H1 (cell line): ENCODE measurements at regions not wholly inside any gene's neighbourhood (a gene's known extent, or its start where the extent isn't known, plus 50 kb on each side); places are given as distances from the start of the nearest gene placed in this dataset.
A peak's percentile ranks its signal among the peaks of the same experiment; 100 is the strongest.

ENCODE experiments used
- CTCF ChIA-PET: fragments of 300-600 bp; sonication (Branson Sonifier 250); formaldehyde crosslinking; loops from one replicate; lab custom pipeline; 2021; ENCODE audit not compliant: partially characterized antibody; lab: Charles Lee
- POLR2A ChIA-PET: fragments of 300-600 bp; sonication (Branson Sonifier 250); formaldehyde crosslinking; loops from one replicate; lab custom pipeline; 2021; ENCODE audit warnings: inconsistent platforms; ENCODE audit not compliant: partially characterized antibody; lab: Charles Lee
- DNase-seq, 2 experiments: peaks; one replicate each; pipeline versions ENCODE4 v3.0.0 to v3.0.0-alpha.2; 2010 to 2022; ENCODE audit warnings: low spot score in 2 of 2, low read depth in 1 of 2, mixed read lengths in 1 of 2
- FAIRE-seq: peaks from 2 replicates; lab custom pipeline; 2011; peaks lifted over from hg19 to GRCh38; lab: Jason Lieb, UNC
- H2AFZ ChIP-seq: 2 replicates; pipeline ENCODE4 v1.8.1; 2012; ENCODE audit warnings: low read length, inconsistent platforms
- H2AK5ac ChIP-seq: 2 replicates; pipeline ENCODE4 v1.6.1; 2013; ENCODE audit warnings: low read depth, low read length
- H2BK120ac ChIP-seq: replicated peaks from 2 replicates; pipeline ENCODE3; 2013; ENCODE audit warnings: low read depth, low read length, inconsistent platforms
- H2BK12ac ChIP-seq: 2 replicates; pipeline ENCODE4 v1.6.1; 2013; ENCODE audit warnings: low read depth, low read length
- H2BK15ac ChIP-seq: 2 replicates; pipeline ENCODE4 v1.6.1; 2013; ENCODE audit warnings: low read length
- H2BK20ac ChIP-seq: 2 replicates; pipeline ENCODE4 v1.6.1; 2013; ENCODE audit warnings: low read length
- H2BK5ac ChIP-seq: 2 replicates; pipeline ENCODE4 v1.6.1; 2013; ENCODE audit warnings: low read depth, low read length
- H3K14ac ChIP-seq: 2 replicates; pipeline ENCODE4 v1.6.1; 2013; ENCODE audit warnings: inconsistent platforms; ENCODE audit not compliant: insufficient read length
- H3K18ac ChIP-seq: 2 replicates; pipeline ENCODE4 v1.6.1; 2013; ENCODE audit warnings: low read length; ENCODE audit errors: extremely low read depth
- H3K23ac ChIP-seq: 2 replicates; pipeline ENCODE4 v1.6.1; 2013; ENCODE audit warnings: inconsistent platforms; ENCODE audit not compliant: insufficient read length
- H3K23me2 ChIP-seq: 2 replicates; pipeline ENCODE4 v1.6.1; 2013; ENCODE audit warnings: low read depth, low read length
- H3K27ac ChIP-seq: 2 replicates; pipeline ENCODE4 v1.6.1; 2011; ENCODE audit warnings: low read depth, low read length, inconsistent platforms
- H3K27me3 ChIP-seq, 4 experiments: replicated peaks in 1 of 4; 1 replicate in 1 of 4; 2 replicates in 3 of 4; pipeline versions ENCODE4 v1.6.1 to v1.8.1; 2011 to 2013; ENCODE audit warnings: low read length in 3 of 4, mild to moderate bottlenecking in 3 of 4, inconsistent platforms in 2 of 4, mixed read lengths in 2 of 4, moderate library complexity in 1 of 4; ENCODE audit not compliant: control insufficient read depth in 3 of 4, insufficient read depth in 3 of 4; ENCODE audit errors: extremely low read depth in 1 of 4
- H3K36me3 ChIP-seq, 4 experiments: 2 replicates each; pipeline versions ENCODE4 v1.6.1 to v1.8.1; 2011 to 2013; ENCODE audit warnings: mild to moderate bottlenecking in 4 of 4, low read length in 3 of 4, moderate library complexity in 2 of 4, control low read depth in 1 of 4, inconsistent platforms in 1 of 4; ENCODE audit not compliant: insufficient read depth in 4 of 4, control insufficient read depth in 2 of 4
- H3K4ac ChIP-seq: replicated peaks from 2 replicates; pipeline ENCODE3; 2013; ENCODE audit warnings: low read length, low read depth, mixed read lengths, inconsistent platforms; ENCODE audit not compliant: insufficient read length
- H3K4me1 ChIP-seq, 4 experiments: replicated peaks in 1 of 4; 1 replicate in 1 of 4; 2 replicates in 3 of 4; pipeline versions ENCODE4 v1.6.1 to v1.8.1; 2011 to 2013; ENCODE audit warnings: low read length in 3 of 4, inconsistent platforms in 2 of 4, mixed read lengths in 1 of 4; ENCODE audit not compliant: insufficient read depth in 4 of 4, control insufficient read depth in 3 of 4
- H3K4me2 ChIP-seq, 2 experiments: 2 replicates each; pipeline versions ENCODE4 v1.6.1 to v1.8.1; 2011 to 2013; ENCODE audit warnings: low read depth in 2 of 2, low read length in 2 of 2, control low read depth in 1 of 2, inconsistent platforms in 1 of 2, mild to moderate bottlenecking in 1 of 2; ENCODE audit not compliant: insufficient read depth in 1 of 2
- H3K4me3 ChIP-seq, 4 experiments: fragments of 200-600, 300-600 bp in 1 of 4; sonication (generic), shearing (Covaris generic), sonication (Bioruptor Twin) in 1 of 4; 2 replicates each; pipeline versions ENCODE4 v1.5.1 to v1.8.1; 2011 to 2016; ENCODE audit warnings: low read length in 4 of 4, low read depth in 3 of 4, control low read depth in 2 of 4, inconsistent platforms in 2 of 4, mild to moderate bottlenecking in 2 of 4, mixed read lengths in 1 of 4, moderate library complexity in 1 of 4; ENCODE audit not compliant: insufficient read depth in 2 of 4; ENCODE audit errors: extremely low read depth in 1 of 4
- H3K56ac ChIP-seq: replicated peaks from 2 replicates; pipeline ENCODE3; 2013; ENCODE audit warnings: low read depth, mild to moderate bottlenecking, mixed read lengths, low read length, inconsistent platforms; ENCODE audit not compliant: insufficient read length
- H3K79me1 ChIP-seq: 2 replicates; pipeline ENCODE4 v1.6.1; 2013; ENCODE audit warnings: low read depth, low read length, control low read depth
- H3K79me2 ChIP-seq, 2 experiments: 2 replicates each; pipeline versions ENCODE4 v1.6.1 to v1.8.1; 2012 to 2013; ENCODE audit warnings: low read length in 2 of 2, mild to moderate bottlenecking in 2 of 2, inconsistent platforms in 1 of 2; ENCODE audit not compliant: insufficient read depth in 2 of 2, control insufficient read depth in 1 of 2
- H3K9ac ChIP-seq, 4 experiments: replicated peaks in 1 of 4; 1 replicate in 1 of 4; 2 replicates in 3 of 4; pipeline versions ENCODE4 v1.6.1 to v1.8.1; 2011 to 2013; ENCODE audit warnings: low read depth in 3 of 4, low read length in 3 of 4, control low read depth in 2 of 4, mild to moderate bottlenecking in 2 of 4, moderate library complexity in 2 of 4, inconsistent platforms in 1 of 4; ENCODE audit errors: extremely low read depth in 1 of 4
- H3K9me3 ChIP-seq, 2 experiments: 2 replicates each; pipeline versions ENCODE4 v1.6.1 to v1.8.1; 2012 to 2013; ENCODE audit warnings: mild to moderate bottlenecking in 2 of 2, moderate library complexity in 2 of 2, control low read depth in 1 of 2, inconsistent platforms in 1 of 2, low read depth in 1 of 2, low read length in 1 of 2, mixed read lengths in 1 of 2; ENCODE audit not compliant: insufficient read depth in 2 of 2
- H4K20me1 ChIP-seq, 2 experiments: replicated peaks in 1 of 2; 2 replicates each; pipeline versions ENCODE3 to v1.8.1; 2011 to 2013; ENCODE audit warnings: inconsistent platforms in 2 of 2, low read length in 2 of 2, mild to moderate bottlenecking in 1 of 2; ENCODE audit not compliant: insufficient read depth in 2 of 2, control insufficient read depth in 1 of 2
- H4K5ac ChIP-seq: 2 replicates; pipeline ENCODE4 v1.6.1; 2013; ENCODE audit warnings: low read length, low read depth, mixed read lengths, inconsistent platforms; ENCODE audit not compliant: insufficient read length
- H4K8ac ChIP-seq: 2 replicates; pipeline ENCODE4 v1.8.0; 2013; ENCODE audit warnings: mild to moderate bottlenecking, moderate library complexity, low read length, inconsistent platforms; ENCODE audit not compliant: insufficient read depth; ENCODE audit errors: extremely low read depth
- H4K91ac ChIP-seq: replicated peaks from 2 replicates; pipeline ENCODE3; 2013; ENCODE audit warnings: low read length, mixed read lengths, inconsistent platforms; ENCODE audit not compliant: insufficient read length
- JUND ChIP-seq: IDR thresholded peaks from 2 replicates; pipeline ENCODE4 v1.6.1; 2011; ENCODE audit warnings: mild to moderate bottlenecking, improper control_type of control experiment, low read length
- KDM4A ChIP-seq: IDR thresholded peaks from one replicate; pipeline ENCODE4 v1.7.1; 2012; ENCODE audit warnings: low read depth, mild to moderate bottlenecking, moderate library complexity, low read length, inconsistent platforms; ENCODE audit not compliant: severe bottlenecking
- POLR2A ChIP-seq, 2 experiments: IDR thresholded peaks; 1 replicate in 1 of 2; 2 replicates in 1 of 2; pipeline ENCODE4 v1.6.1; 2011; ENCODE audit warnings: low read depth in 2 of 2, low read length in 2 of 2, mild to moderate bottlenecking in 2 of 2; ENCODE audit errors: control extremely low read depth in 1 of 2
- SAP30 ChIP-seq: fragments of 300-600 bp; sonication (generic); IDR thresholded peaks from 2 replicates; pipeline ENCODE4 v1.7.1; 2012; ENCODE audit warnings: low read length, moderate library complexity, mild to moderate bottlenecking, inconsistent platforms; ENCODE audit not compliant: insufficient read depth, insufficient replicate concordance
- SRF ChIP-seq: IDR thresholded peaks from 2 replicates; pipeline ENCODE4 v1.6.1; 2011; ENCODE audit warnings: mild to moderate bottlenecking, low read depth, low read length, moderate library complexity
- ZNF274 ChIP-seq: IDR thresholded peaks from 2 replicates; pipeline ENCODE4 v1.7.0; 2012; ENCODE audit warnings: low read length, borderline replicate concordance; ENCODE audit errors: extremely low read depth
- WGBS, 2 experiments: shearing (Covaris generic) in 1 of 2; methylation state at CpG; one replicate each; pipeline versions ENCODE4 v1.1.6 to v1.1.7; 2013 to 2015; ENCODE audit warnings: low lambda C conversion rate in 2 of 2, mixed read lengths in 2 of 2, inconsistent platforms in 1 of 2, low coverage in 1 of 2, missing lambda C conversion rate in 1 of 2; ENCODE audit not compliant: insufficient replicate concordance in 2 of 2, insufficient coverage in 1 of 2, insufficient read length in 1 of 2; ENCODE audit errors: extremely low coverage in 1 of 2, missing lambda C conversion rate in 1 of 2; 5-methylcytosine and 5-hydroxymethylcytosine counted together

GRCh38 chr2:7674606-7675005 lies 757.4 kb downstream of the RNF144A start:
- Histone ChIP-seq H3K18ac (no peak overlapping the region), H3K27ac (no peak overlapping the region), H3K4ac (no peak overlapping the region), H4K8ac (no peak overlapping the region), H3K36me3 (no peaks in the 10 kb centered on the region), H3K9ac (no peak overlapping the region), H3K79me2 (no peaks in the 10 kb centered on the region), H3K4me3 (no peak overlapping the region), H2BK12ac (no peak overlapping the region), H2BK15ac (no peak overlapping the region), H4K20me1 (no peaks in the 10 kb centered on the region), H2BK5ac (no peak overlapping the region), H3K4me1 (peaks cover 0 to 8% (median 0%) of the 10 kb centered on the region in 4 experiments; a peak in 3 of 7 replicates), H3K9me3 (peaks cover 0 to 6% of the 10 kb centered on the region in 2 experiments; a peak in 1 of 4 replicates), H3K14ac (no peak overlapping the region), H3K56ac (no peak overlapping the region), H2BK20ac (peak overlapping the region; percentile 67; the same call in 1 of the 2 replicates), H4K91ac (peak overlapping the region; percentile 26), H3K23ac (no peak overlapping the region), H3K23me2 (no peaks in the 10 kb centered on the region), H2BK120ac (peak overlapping the region; percentile 21), H3K27me3 (no peaks in the 10 kb centered on the region), H2AFZ (no peak overlapping the region), H3K4me2 (no peak overlapping the region), H3K79me1 (no peaks in the 10 kb centered on the region), H2AK5ac (no peak overlapping the region), H4K5ac (no peak overlapping the region)
- ChIA-PET CTCF (interaction anchor here (1.0 to 2.5 kb wide), 6 partner anchors 19 to 390 kb away, joined by 3 to 12 read pairs (median 4); no protein-coding TSS in a partner anchor), POLR2A (no interaction called here)
- FAIRE-seq (no peak), DNase-seq (no peak)
- TF ChIP-seq POLR2A (IDR thresholded peaks at IDR 0.05; ENCODE audit: control extremely low read depth in 1 of 2, low read depth in 2 of 2, low read length in 2 of 2): no peak
- TF ChIP-seq SAP30: no peak
- TF ChIP-seq JUND: no peak
- no peak for TF ChIP-seq SRF
- TF ChIP-seq KDM4A: no peak
- TF ChIP-seq ZNF274: no peak
- WGBS, 2 experiments: 83% methylated on average over 2 of the region's 2 CpGs; no CpG with 5 or more reads in 1 of the 2 experiments
